ENCODE measurements at regions not wholly inside any gene's neighbourhood (a gene's known extent, or its start where the extent isn't known, plus 50 kb on each side); places are given as distances from the start of the nearest gene placed in this dataset.

DNA sequence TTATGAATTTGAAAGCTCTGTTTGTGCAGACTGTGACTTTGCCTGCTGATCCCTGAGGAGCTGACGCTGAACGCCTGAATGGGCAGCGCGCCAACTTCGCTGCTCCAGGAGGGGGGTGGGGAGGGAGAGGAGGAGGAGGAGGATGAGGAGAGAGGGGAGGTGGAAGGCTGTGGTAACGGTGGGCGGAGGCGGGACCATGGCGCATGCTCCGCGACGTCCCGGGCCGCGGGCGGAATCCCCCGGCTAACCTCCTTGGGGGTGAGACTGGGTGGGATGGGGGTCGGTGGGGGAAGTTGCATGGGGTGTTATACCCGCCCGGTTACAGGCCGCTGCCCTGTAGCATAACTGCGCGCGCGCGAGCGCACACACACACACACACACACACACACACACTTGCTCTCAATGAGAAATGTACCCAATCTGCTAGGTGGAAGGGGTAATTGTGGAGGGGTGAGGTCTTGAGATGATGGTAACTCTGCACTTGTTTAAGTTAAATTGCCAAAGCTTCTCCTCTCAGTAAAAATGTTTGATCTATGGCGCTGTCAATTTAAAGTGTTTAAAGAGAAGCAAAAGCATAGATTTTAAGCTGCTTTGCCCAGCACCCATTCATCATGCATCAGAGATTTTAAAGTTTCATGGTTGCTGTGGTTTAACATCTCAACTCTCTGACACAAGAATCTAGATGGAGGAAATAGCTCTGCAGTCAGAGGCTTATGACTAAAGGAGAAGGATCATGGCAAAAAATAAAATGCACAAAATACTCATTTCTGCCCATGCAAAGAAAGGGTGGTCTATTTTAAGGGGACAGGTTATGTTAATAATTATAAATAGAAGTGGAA, 76.6 kb upstream of the TBCA start (continued):
- TF ChIP-seq, protein P1, sequence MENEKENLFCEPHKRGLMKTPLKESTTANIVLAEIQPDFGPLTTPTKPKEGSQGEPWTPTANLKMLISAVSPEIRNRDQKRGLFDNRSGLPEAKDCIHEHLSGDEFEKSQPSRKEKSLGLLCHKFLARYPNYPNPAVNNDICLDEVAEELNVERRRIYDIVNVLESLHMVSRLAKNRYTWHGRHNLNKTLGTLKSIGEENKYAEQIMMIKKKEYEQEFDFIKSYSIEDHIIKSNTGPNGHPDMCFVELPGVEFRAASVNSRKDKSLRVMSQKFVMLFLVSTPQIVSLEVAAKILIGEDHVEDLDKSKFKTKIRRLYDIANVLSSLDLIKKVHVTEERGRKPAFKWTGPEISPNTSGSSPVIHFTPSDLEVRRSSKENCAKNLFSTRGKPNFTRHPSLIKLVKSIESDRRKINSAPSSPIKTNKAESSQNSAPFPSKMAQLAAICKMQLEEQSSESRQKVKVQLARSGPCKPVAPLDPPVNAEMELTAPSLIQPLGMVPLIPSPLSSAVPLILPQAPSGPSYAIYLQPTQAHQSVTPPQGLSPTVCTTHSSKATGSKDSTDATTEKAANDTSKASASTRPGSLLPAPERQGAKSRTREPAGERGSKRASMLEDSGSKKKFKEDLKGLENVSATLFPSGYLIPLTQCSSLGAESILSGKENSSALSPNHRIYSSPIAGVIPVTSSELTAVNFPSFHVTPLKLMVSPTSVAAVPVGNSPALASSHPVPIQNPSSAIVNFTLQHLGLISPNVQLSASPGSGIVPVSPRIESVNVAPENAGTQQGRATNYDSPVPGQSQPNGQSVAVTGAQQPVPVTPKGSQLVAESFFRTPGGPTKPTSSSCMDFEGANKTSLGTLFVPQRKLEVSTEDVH (IDR thresholded peaks at IDR 0.05; ENCODE audit: low read depth, partially characterized antibody) = no peak
- TF ChIP-seq, protein P2, sequence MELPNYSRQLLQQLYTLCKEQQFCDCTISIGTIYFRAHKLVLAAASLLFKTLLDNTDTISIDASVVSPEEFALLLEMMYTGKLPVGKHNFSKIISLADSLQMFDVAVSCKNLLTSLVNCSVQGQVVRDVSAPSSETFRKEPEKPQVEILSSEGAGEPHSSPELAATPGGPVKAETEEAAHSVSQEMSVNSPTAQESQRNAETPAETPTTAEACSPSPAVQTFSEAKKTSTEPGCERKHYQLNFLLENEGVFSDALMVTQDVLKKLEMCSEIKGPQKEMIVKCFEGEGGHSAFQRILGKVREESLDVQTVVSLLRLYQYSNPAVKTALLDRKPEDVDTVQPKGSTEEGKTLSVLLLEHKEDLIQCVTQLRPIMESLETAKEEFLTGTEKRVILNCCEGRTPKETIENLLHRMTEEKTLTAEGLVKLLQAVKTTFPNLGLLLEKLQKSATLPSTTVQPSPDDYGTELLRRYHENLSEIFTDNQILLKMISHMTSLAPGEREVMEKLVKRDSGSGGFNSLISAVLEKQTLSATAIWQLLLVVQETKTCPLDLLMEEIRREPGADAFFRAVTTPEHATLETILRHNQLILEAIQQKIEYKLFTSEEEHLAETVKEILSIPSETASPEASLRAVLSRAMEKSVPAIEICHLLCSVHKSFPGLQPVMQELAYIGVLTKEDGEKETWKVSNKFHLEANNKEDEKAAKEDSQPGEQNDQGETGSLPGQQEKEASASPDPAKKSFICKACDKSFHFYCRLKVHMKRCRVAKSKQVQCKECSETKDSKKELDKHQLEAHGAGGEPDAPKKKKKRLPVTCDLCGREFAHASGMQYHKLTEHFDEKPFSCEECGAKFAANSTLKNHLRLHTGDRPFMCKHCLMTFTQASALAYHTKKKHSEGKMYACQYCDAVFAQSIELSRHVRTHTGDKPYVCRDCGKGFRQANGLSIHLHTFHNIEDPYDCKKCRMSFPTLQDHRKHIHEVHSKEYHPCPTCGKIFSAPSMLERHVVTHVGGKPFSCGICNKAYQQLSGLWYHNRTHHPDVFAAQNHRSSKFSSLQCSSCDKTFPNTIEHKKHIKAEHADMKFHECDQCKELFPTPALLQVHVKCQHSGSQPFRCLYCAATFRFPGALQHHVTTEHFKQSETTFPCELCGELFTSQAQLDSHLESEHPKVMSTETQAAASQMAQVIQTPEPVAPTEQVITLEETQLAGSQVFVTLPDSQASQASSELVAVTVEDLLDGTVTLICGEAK (IDR thresholded peaks at IDR 0.05; ENCODE audit: borderline replicate concordance) = no peak
- no peak for TF ChIP-seq HDAC2 (IDR thresholded peaks at IDR 0.05)
- TF ChIP-seq STAT1 (conservative IDR thresholded peaks at IDR 0.05) = no peak
- peak; percentile 51 for TF ChIP-seq MEF2B (IDR thresholded peaks at IDR 0.05; ENCODE audit: partially characterized antibody, poor library complexity, severe bottlenecking)
